HEK293T (cell line): ENCODE measurements at regions not wholly inside any gene's neighbourhood (a gene's known extent, or its start where the extent isn't known, plus 50 kb on each side); places are given as distances from the start of the nearest gene placed in this dataset.

Experiments used
- CTCF ChIA-PET: fragments of 350-600 bp; formaldehyde crosslinking; extraction: SDS; loops from one replicate; lab custom pipeline; 2021; ENCODE audit warnings: antibody characterized with exemption, inconsistent platforms; lab: Yijun Ruan, JAX
- POLR2A ChIA-PET: fragments of 350-600 bp; formaldehyde crosslinking; extraction: SDS; loops from one replicate; lab custom pipeline; 2020; ENCODE audit warnings: antibody characterized with exemption, inconsistent platforms; lab: Yijun Ruan, JAX
- DNase-seq: peaks from one replicate; pipeline ENCODE4 v3.0.0; 2012; ENCODE audit warnings: mixed read lengths; ENCODE audit errors: extremely low spot score
- ARNT ChIP-seq: fragments of 450-650 bp; IDR thresholded peaks from 2 replicates; pipeline ENCODE4 v1.6.1; 2017; ENCODE audit warnings: mild to moderate bottlenecking
- BHLHE40 ChIP-seq: fragments of 450-650 bp; IDR thresholded peaks from 2 replicates; pipeline ENCODE4 v1.6.1; 2016; ENCODE audit warnings: mild to moderate bottlenecking, moderate library complexity, borderline replicate concordance
- CTBP1 ChIP-seq: fragments of 450-650 bp; IDR thresholded peaks from 2 replicates; pipeline ENCODE4 v1.6.1; 2016; ENCODE audit warnings: borderline replicate concordance
- ELF4 ChIP-seq: fragments of 450-650 bp; IDR thresholded peaks from 2 replicates; pipeline ENCODE4 v1.6.1; 2017; ENCODE audit warnings: antibody characterized with exemption
- FOXA1 ChIP-seq: fragments of 450-650 bp; IDR thresholded peaks from 2 replicates; pipeline ENCODE4 v1.6.1; 2016; ENCODE audit warnings: mild to moderate bottlenecking
- FOXK2 ChIP-seq: fragments of 450-650 bp; IDR thresholded peaks from 2 replicates; pipeline ENCODE4 v1.6.1; 2016; ENCODE audit warnings: mild to moderate bottlenecking
- FOXM1 ChIP-seq: fragments of 450-650 bp; IDR thresholded peaks from 2 replicates; pipeline ENCODE4 v1.6.1; 2017; ENCODE audit warnings: mild to moderate bottlenecking, borderline replicate concordance
- HDGF ChIP-seq: fragments of 450-650 bp; IDR thresholded peaks from 2 replicates; pipeline ENCODE4 v1.6.1; 2017; ENCODE audit warnings: antibody characterized with exemption, borderline replicate concordance
- L3MBTL2 ChIP-seq: fragments of 450-650 bp; conservative IDR thresholded peaks from 2 replicates; pipeline ENCODE4 v1.6.1; 2016; ENCODE audit warnings: mild to moderate bottlenecking
- LEF1 ChIP-seq: fragments of 450-650 bp; IDR thresholded peaks from 2 replicates; pipeline ENCODE4 v1.6.1; 2017; ENCODE audit warnings: mild to moderate bottlenecking, borderline replicate concordance
- NFRKB ChIP-seq: fragments of 450-650 bp; IDR thresholded peaks from 2 replicates; pipeline ENCODE4 v1.6.1; 2016; ENCODE audit warnings: mild to moderate bottlenecking, moderate library complexity
- PKNOX1 ChIP-seq: fragments of 450-650 bp; IDR thresholded peaks from 2 replicates; pipeline ENCODE4 v1.6.1; 2016
- SP1 ChIP-seq: fragments of 450-650 bp; IDR thresholded peaks from 2 replicates; pipeline ENCODE4 v1.6.1; 2017
- SUZ12 ChIP-seq: fragments of 450-650 bp; IDR thresholded peaks from 2 replicates; pipeline ENCODE4 v1.6.1; 2016; ENCODE audit warnings: mild to moderate bottlenecking
- TARDBP ChIP-seq: fragments of 450-650 bp; IDR thresholded peaks from 2 replicates; pipeline ENCODE4 v1.6.1; 2016
- ZNF384 ChIP-seq: fragments of 450-650 bp; IDR thresholded peaks from 2 replicates; pipeline ENCODE4 v1.6.1; 2016

GRCh38 chr13:110034031-110034549 lies 247.7 kb upstream of the IRS2 start:
- CTCF ChIA-PET: no interaction called here
- POLR2A ChIA-PET: no interaction called here
- TF ChIP-seq ELF4: no peak
- TF ChIP-seq ARNT: no peak
- no peak for TF ChIP-seq PKNOX1
- no peak for TF ChIP-seq TARDBP
- TF ChIP-seq HDGF: no peak
- TF ChIP-seq SP1: no peak
- TF ChIP-seq LEF1: no peak
- no peak for TF ChIP-seq NFRKB
- no peak for TF ChIP-seq SUZ12
- DNase-seq: no peak

DNA sequence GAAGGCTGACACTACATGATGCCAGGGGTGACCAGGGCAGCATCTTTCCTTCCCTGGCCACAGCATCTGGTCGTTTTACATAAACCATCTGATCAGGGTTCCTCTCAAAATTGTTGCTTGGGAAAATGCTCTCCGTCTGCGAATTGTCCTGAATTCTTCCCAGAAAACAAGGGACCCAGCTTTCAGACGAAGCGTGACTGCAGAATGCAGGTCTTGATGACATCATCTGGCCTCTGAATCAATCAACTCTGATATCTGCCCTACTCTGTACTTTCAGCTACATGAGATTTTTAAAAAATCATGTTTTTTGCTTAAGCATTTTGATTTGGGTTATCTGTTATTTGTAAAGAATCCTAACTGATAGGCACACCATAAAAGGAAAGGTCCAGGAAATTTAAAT lies 246.6 kb upstream of the IRS2 start:
- no peak for TF ChIP-seq FOXK2
- no peak for TF ChIP-seq FOXA1
- no peak for TF ChIP-seq PKNOX1
- TF ChIP-seq LEF1: no peak
- TF ChIP-seq ELF4: no peak
- no peak for TF ChIP-seq BHLHE40
- TF ChIP-seq SP1: no peak
- no peak for TF ChIP-seq FOXM1
- TF ChIP-seq NFRKB: no peak
- no peak for TF ChIP-seq CTBP1
- no peak for TF ChIP-seq L3MBTL2
- no peak for TF ChIP-seq SUZ12
- no peak for TF ChIP-seq ARNT
- TF ChIP-seq TARDBP: no peak
- no peak for TF ChIP-seq HDGF
- POLR2A ChIA-PET: no interaction called here
- DNase-seq: no peak
- CTCF ChIA-PET: no interaction called here

GRCh38 chr13:110030394-110030928 lies 244.1 kb upstream of the IRS2 start:
- no peak for TF ChIP-seq HDGF
- no peak for TF ChIP-seq TARDBP
- no peak for TF ChIP-seq CTBP1
- no peak for TF ChIP-seq ELF4
- TF ChIP-seq SP1: no peak
- TF ChIP-seq FOXK2: no peak
- TF ChIP-seq LEF1: no peak
- no peak for TF ChIP-seq NFRKB
- TF ChIP-seq FOXM1: no peak
- POLR2A ChIA-PET: no interaction called here
- CTCF ChIA-PET: no interaction called here
- DNase-seq: no peak

GRCh38 chr13:110028838-110029621 lies 242.6 kb upstream of the IRS2 start:
- CTCF ChIA-PET: no interaction called here
- DNase-seq: no peak
- no peak for TF ChIP-seq PKNOX1
- TF ChIP-seq HDGF: no peak
- no peak for TF ChIP-seq FOXA1
- TF ChIP-seq SUZ12: no peak
- no peak for TF ChIP-seq FOXK2
- no peak for TF ChIP-seq LEF1
- TF ChIP-seq ARNT: no peak
- TF ChIP-seq FOXM1: no peak
- no peak for TF ChIP-seq ELF4
- no peak for TF ChIP-seq ZNF384
- POLR2A ChIA-PET: no interaction called here

DNA sequence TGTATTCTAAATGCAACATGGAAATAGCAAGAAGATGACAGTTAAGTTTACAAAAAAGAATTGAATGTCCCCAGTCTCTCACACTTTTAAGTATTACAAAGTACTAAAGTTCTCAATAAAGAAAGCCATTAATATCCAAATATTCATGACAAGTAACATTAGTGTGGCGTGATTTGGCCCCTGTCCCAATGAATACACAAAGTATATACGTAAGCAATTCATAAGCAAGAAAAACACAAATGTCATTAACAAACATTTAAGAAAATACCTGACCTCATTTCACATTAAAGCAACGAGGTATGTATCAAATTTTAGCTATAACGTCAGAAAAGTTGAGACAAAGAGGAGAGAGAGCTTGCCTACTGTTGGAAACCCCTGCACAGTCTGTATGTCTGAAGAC lies 241.9 kb upstream of the IRS2 start:
- ChIA-PET CTCF (no interaction called here), POLR2A (no interaction called here)
- no peak for DNase-seq
- TF ChIP-seq SP1 (no peak), PKNOX1 (no peak), NFRKB (no peak), ELF4 (no peak), HDGF (no peak), BHLHE40 (no peak), TARDBP (no peak), FOXM1 (no peak), FOXK2 (no peak), FOXA1 (no peak), L3MBTL2 (no peak), CTBP1 (no peak), LEF1 (no peak)
